Activated B cell treated with CpG ODN at 0.5 μM for 24 hours (primary cell): ENCODE measurements at regions not wholly inside any gene's neighbourhood (a gene's known extent, or its start where the extent isn't known, plus 50 kb on each side); places are given as distances from the start of the nearest gene placed in this dataset.

Experiments used
- ATAC-seq: fragments of 200-7000 bp; cut with Tn5 transposase; one replicate; pipeline ENCODE4 v1.10.0; 2021; ENCODE audit warnings: low read depth, mild to moderate bottlenecking, moderate library complexity
- CTCF ChIA-PET: fragments of 350-600 bp; sonication (Branson Sonifier 250); formaldehyde crosslinking; loops from one replicate; lab custom pipeline; 2021; ENCODE audit warnings: antibody characterized with exemption; lab: Charles Lee
- POLR2A ChIA-PET: fragments of 350-600 bp; sonication (Branson Sonifier 250); formaldehyde crosslinking; loops from one replicate; lab custom pipeline; 2021; ENCODE audit warnings: antibody characterized with exemption; lab: Charles Lee
- DNase-seq: peaks from one replicate; pipeline ENCODE4 v3.0.0; 2022
- H3K27ac Mint-ChIP-seq: one replicate; pipeline ENCODE4 v1.8.0; 2020; ENCODE audit warnings: mixed read lengths
- H3K27me3 Mint-ChIP-seq: one replicate; pipeline ENCODE4 v1.8.0; 2021; ENCODE audit warnings: mixed read lengths
- H3K36me3 Mint-ChIP-seq: one replicate; pipeline ENCODE4 v1.8.0; 2021; ENCODE audit warnings: low read depth, mixed read lengths
- H3K4me1 Mint-ChIP-seq: one replicate; pipeline ENCODE4 v1.8.0; 2021; ENCODE audit warnings: mixed read lengths
- H3K4me3 Mint-ChIP-seq: one replicate; pipeline ENCODE4 v1.8.0; 2020; ENCODE audit warnings: mild to moderate bottlenecking, mixed read lengths
- H3K9me3 Mint-ChIP-seq: one replicate; pipeline ENCODE4 v1.8.0; 2020; ENCODE audit warnings: mixed read lengths
- CTCF ChIP-seq: fragments of 200-600 bp; IDR thresholded peaks from one replicate; pipeline ENCODE4 v1.8.0; 2022; ENCODE audit warnings: antibody characterized with exemption, mild to moderate bottlenecking
- intact Hi-C: fragments of 100-400 bp; cut with micrococcal nuclease; formaldehyde crosslinking; loops from one replicate; pipeline ENCODE4 v1.15.1; 2024

GRCh38 chr13:62631619-62632018 is 1216.0 kb upstream of the PCDH20 start:
- ChIA-PET POLR2A (no interaction called here), CTCF (no interaction called here)
- Mint-ChIP-seq H3K27ac (no peak overlapping the region), H3K4me1 (no peaks in the 10 kb centered on the region), H3K36me3 (no peaks in the 10 kb centered on the region), H3K27me3 (no peaks in the 10 kb centered on the region), H3K4me3 (no peak overlapping the region), H3K9me3 (peaks cover 5% of the 10 kb centered on the region)
- DNase-seq (no peak), ATAC-seq (no peak)
- no peak for TF ChIP-seq CTCF
- intact Hi-C loops = no loop called here

GRCh38 chr13:62631124-62631523 is 1215.5 kb upstream of the PCDH20 start:
- ChIA-PET POLR2A (no interaction called here), CTCF (no interaction called here)
- DNase-seq (no peak), ATAC-seq (no peak)
- Mint-ChIP-seq H3K27ac (no peak overlapping the region), H3K27me3 (no peaks in the 10 kb centered on the region), H3K4me1 (no peaks in the 10 kb centered on the region), H3K4me3 (no peak overlapping the region), H3K9me3 (peaks cover 5% of the 10 kb centered on the region), H3K36me3 (no peaks in the 10 kb centered on the region)
- intact Hi-C loops = no loop called here
- TF ChIP-seq CTCF = no peak

- no peak overlapping the region for H3K4me3 Mint-ChIP-seq
- intact Hi-C loops = no loop called here
These were observed 1214.0 kb upstream of the PCDH20 start for GRCh38 chr13:62629618-62630017.

GRCh38 chr13:62627226-62627625 is 1211.6 kb upstream of the PCDH20 start:
- Mint-ChIP-seq H3K4me1 (no peaks in the 10 kb centered on the region), H3K36me3 (no peaks in the 10 kb centered on the region), H3K27ac (no peak overlapping the region), H3K9me3 (peaks cover 8% of the 10 kb centered on the region), H3K27me3 (no peaks in the 10 kb centered on the region), H3K4me3 (no peak overlapping the region)
- POLR2A ChIA-PET = no interaction called here
- TF ChIP-seq CTCF = no peak
- ATAC-seq (no peak), DNase-seq (no peak)
- CTCF ChIA-PET = no interaction called here
- intact Hi-C loops = no loop called here

More at GRCh38 chr13:62629618-62630017, 1214.0 kb upstream of the PCDH20 start:
- ATAC-seq (no peak), DNase-seq (no peak)
- CTCF ChIA-PET = no interaction called here
- Mint-ChIP-seq H3K9me3 (peaks cover 4% of the 10 kb centered on the region), H3K36me3 (no peaks in the 10 kb centered on the region), H3K27me3 (no peaks in the 10 kb centered on the region), H3K27ac (no peak overlapping the region), H3K4me1 (no peaks in the 10 kb centered on the region)
- TF ChIP-seq CTCF = no peak
- POLR2A ChIA-PET = no interaction called here

- no peak for TF ChIP-seq CTCF
- intact Hi-C loops = no loop called here
- DNase-seq = no peak
These were observed 1211.1 kb upstream of the PCDH20 start for GRCh38 chr13:62626771-62627170.

More at GRCh38 chr13:62626771-62627170, 1211.1 kb upstream of the PCDH20 start:
- CTCF ChIA-PET = no interaction called here
- Mint-ChIP-seq H3K27ac (no peak overlapping the region), H3K36me3 (no peaks in the 10 kb centered on the region), H3K27me3 (no peaks in the 10 kb centered on the region), H3K4me1 (no peaks in the 10 kb centered on the region), H3K9me3 (peaks cover 8% of the 10 kb centered on the region), H3K4me3 (no peak overlapping the region)
- POLR2A ChIA-PET = no interaction called here
- no peak for ATAC-seq
